Endothelial cell of umbilical vein (primary cell): ENCODE measurements at regions not wholly inside any gene's neighbourhood (a gene's known extent, or its start where the extent isn't known, plus 50 kb on each side); places are given as distances from the start of the nearest gene placed in this dataset.

Experiments
- BruUV-seq: library from RNA; stranded (reverse); fragments of 400-500 nt; replicated peaks from 2 replicates; lab custom pipeline; 2021; lab: Mats Ljungman, UMichigan
- CTCF ChIA-PET: fragments of 300-600, 350-600 bp; sonication (Branson Sonifier 250); formaldehyde crosslinking; loops from one replicate; lab custom pipeline; 2021; ENCODE audit warnings: antibody characterized with exemption, inconsistent platforms; lab: Charles Lee
- POLR2A ChIA-PET: fragments of 300-600, 350-600 bp; sonication (Branson Sonifier 250); formaldehyde crosslinking; loops from one replicate; lab custom pipeline; 2021; ENCODE audit warnings: antibody characterized with exemption, inconsistent platforms; lab: Charles Lee
- DNase-seq: peaks from one replicate; pipeline ENCODE4 v3.0.0-alpha.2; 2011; ENCODE audit warnings: low read depth, low spot score
- FAIRE-seq: peaks from 2 replicates; lab custom pipeline; 2011; peaks lifted over from hg19 to GRCh38; lab: Jason Lieb, UNC
- H2AFZ ChIP-seq: 2 replicates; pipeline ENCODE4 v1.6.0; 2012; ENCODE audit warnings: low read depth, low read length, control low read depth, inconsistent platforms
- H3K27ac ChIP-seq: 2 replicates; pipeline ENCODE4 v1.5.1; 2011; ENCODE audit warnings: low read depth, mild to moderate bottlenecking, control low read depth, low read length, moderate library complexity; ENCODE audit not compliant: insufficient read depth
- H3K27me3 ChIP-seq, 2 experiments: 2 replicates each; pipeline versions ENCODE4 v1.6.0 to v1.6.1; 2011; ENCODE audit warnings: low read length in 2 of 2, mixed read lengths in 1 of 2; ENCODE audit not compliant: control insufficient read depth in 2 of 2, insufficient read depth in 2 of 2
- H3K36me3 ChIP-seq, 2 experiments: 2 replicates in 1 of 2; 3 replicates in 1 of 2; pipeline ENCODE4 v1.5.1; 2011; ENCODE audit warnings: low read length in 2 of 2, mild to moderate bottlenecking in 1 of 2, moderate library complexity in 1 of 2; ENCODE audit not compliant: control insufficient read depth in 2 of 2, insufficient read depth in 2 of 2; ENCODE audit errors: extremely low read depth in 1 of 2
- H3K4me1 ChIP-seq: 3 replicates; pipeline ENCODE4 v1.5.1; 2011; ENCODE audit warnings: mild to moderate bottlenecking, low read length; ENCODE audit not compliant: control insufficient read depth, insufficient read depth; ENCODE audit errors: extremely low read depth
- H3K4me2 ChIP-seq: 2 replicates; pipeline ENCODE4 v1.6.1; 2011; ENCODE audit warnings: low read length, control low read depth, mixed read lengths; ENCODE audit not compliant: insufficient read depth
- H3K4me3 ChIP-seq, 3 experiments: fragments of 200-600 bp in 1 of 3; sonication (generic), shearing (Covaris generic) in 1 of 3; replicated peaks in 1 of 3; 2 replicates each; pipeline ENCODE4 v1.5.1; 2011 to 2016; ENCODE audit warnings: control low read depth in 3 of 3, low read length in 3 of 3, mild to moderate bottlenecking in 2 of 3, inconsistent platforms in 1 of 3, low read depth in 1 of 3, moderate library complexity in 1 of 3; ENCODE audit not compliant: insufficient read depth in 1 of 3
- H3K79me2 ChIP-seq: 2 replicates; pipeline ENCODE4 v1.6.0; 2012; ENCODE audit warnings: low read length, inconsistent platforms; ENCODE audit not compliant: control insufficient read depth, insufficient read depth
- H3K9ac ChIP-seq: replicated peaks from 2 replicates; pipeline ENCODE3; 2011; ENCODE audit warnings: low read length, control low read depth; ENCODE audit not compliant: insufficient read depth; ENCODE audit errors: extremely low read depth
- H3K9me1 ChIP-seq: replicated peaks from 3 replicates; pipeline ENCODE4 v1.6.0; 2011; ENCODE audit warnings: mild to moderate bottlenecking, low read length; ENCODE audit not compliant: control insufficient read depth, insufficient read depth; ENCODE audit errors: extremely low read depth
- H3K9me3 ChIP-seq: replicated peaks from 2 replicates; pipeline ENCODE4 v1.5.1; 2012; ENCODE audit warnings: low read length, inconsistent platforms; ENCODE audit not compliant: control insufficient read depth, insufficient read depth
- H4K20me1 ChIP-seq: replicated peaks from 2 replicates; pipeline ENCODE3; 2011; ENCODE audit warnings: mild to moderate bottlenecking, low read length; ENCODE audit not compliant: control insufficient read depth, insufficient read depth; ENCODE audit errors: extremely low read depth
- EZH2 ChIP-seq: IDR thresholded peaks from 2 replicates; pipeline ENCODE4 v1.6.1; 2012; ENCODE audit warnings: borderline replicate concordance, low read depth, mild to moderate bottlenecking, moderate library complexity, low read length, inconsistent platforms; ENCODE audit not compliant: severe bottlenecking
- FOS ChIP-seq: IDR thresholded peaks from 2 replicates; pipeline ENCODE4 v1.6.1; 2011; ENCODE audit warnings: mild to moderate bottlenecking, low read length, moderate library complexity, borderline replicate concordance; ENCODE audit not compliant: insufficient read depth
- GATA2 ChIP-seq: IDR thresholded peaks from 2 replicates; pipeline ENCODE4 v1.7.0; 2011; ENCODE audit warnings: low read depth, mild to moderate bottlenecking, moderate library complexity, mixed read lengths, low read length; ENCODE audit not compliant: insufficient read length, insufficient read depth
- JUN ChIP-seq: IDR thresholded peaks from 2 replicates; pipeline ENCODE4 v1.6.1; 2011; ENCODE audit warnings: borderline replicate concordance, low read depth; ENCODE audit not compliant: insufficient read length, insufficient read depth
- MYC ChIP-seq: IDR thresholded peaks from one replicate; pipeline ENCODE4 v1.6.1; 2011; ENCODE audit warnings: mild to moderate bottlenecking, low read depth, low read length
- POLR2A ChIP-seq: IDR thresholded peaks from 2 replicates; pipeline ENCODE4 v1.6.1; 2012; ENCODE audit warnings: low read depth, mild to moderate bottlenecking, control low read depth, low read length
- POLR2AphosphoS5 ChIP-seq: IDR thresholded peaks from 2 replicates; pipeline ENCODE4 v1.6.1; 2012; ENCODE audit warnings: low read depth, mild to moderate bottlenecking, control low read depth, low read length, moderate library complexity; ENCODE audit not compliant: insufficient read depth
- dilution Hi-C: fragments of 300-500 bp; cut with MboI; formaldehyde crosslinking; loops from one replicate; pipeline ENCODE4 v1.15.0; 2019; ENCODE audit warnings: low sequenced_read_pairs; ENCODE audit not compliant: extremely low pct_ligation_motif_present
- intact Hi-C: fragments of 100-400 bp; cut with micrococcal nuclease; formaldehyde crosslinking; loops from one replicate; pipeline ENCODE4 v1.10.0; 2022
- TF ChIP-seq, protein P1 (sequence below): IDR thresholded peaks from 2 replicates; pipeline ENCODE4 v1.6.1; 2011; ENCODE audit not compliant: insufficient read depth, insufficient read length
- TF ChIP-seq, protein P2 (sequence below), 2 donors: IDR thresholded peaks; 1 replicate in 1 of 2; 2 replicates in 1 of 2; pipeline ENCODE4 v1.5.1; 2011; ENCODE audit warnings: low read length in 2 of 2, mild to moderate bottlenecking in 2 of 2, moderate library complexity in 2 of 2, control low read depth in 1 of 2, inconsistent platforms in 1 of 2, low read depth in 1 of 2; ENCODE audit not compliant: insufficient read depth in 1 of 2; ENCODE audit errors: extremely low read depth in 1 of 2

DNA sequence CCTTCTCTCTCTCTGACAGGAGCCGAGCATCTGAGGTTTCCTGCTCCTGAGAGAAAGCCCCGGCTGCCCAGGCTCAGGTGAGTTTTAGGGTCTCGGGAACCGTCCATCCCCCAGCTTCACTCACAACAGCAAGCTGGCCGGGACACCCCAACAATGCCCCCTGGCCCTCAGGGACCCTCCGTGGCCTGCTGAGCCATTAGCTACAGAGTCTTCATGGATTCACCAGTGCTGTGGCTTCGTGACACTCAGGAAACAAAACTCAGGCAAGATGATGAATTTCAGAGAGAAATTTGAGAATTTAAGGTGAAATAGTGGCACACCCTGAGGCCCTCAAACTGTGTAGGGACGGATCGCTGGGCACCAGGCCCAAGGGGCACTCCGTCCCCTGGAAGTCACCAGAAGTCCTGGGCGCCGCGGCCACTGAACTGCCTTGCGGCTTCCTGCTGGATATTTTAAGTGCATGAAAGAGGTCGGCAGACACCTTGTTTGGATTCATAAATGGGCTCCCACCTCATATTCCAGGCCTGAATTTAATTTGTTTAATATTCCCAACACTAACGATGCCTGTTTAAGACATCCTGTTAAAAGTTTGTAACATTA lies 368.3 kb upstream of the SALL3 start:
- dilution Hi-C loops (no loop called here), intact Hi-C loops (no loop called here)
- Histone ChIP-seq H3K27ac (no peak overlapping the region), H3K4me3 (no peak overlapping the region), H3K79me2 (no peaks in the 10 kb centered on the region), H3K36me3 (no peaks in the 10 kb centered on the region), H3K9ac (no peak overlapping the region), H3K4me2 (no peak overlapping the region), H3K9me3 (peaks cover 6% of the 10 kb centered on the region), H2AFZ (no peak overlapping the region), H3K27me3 (no peaks in the 10 kb centered on the region), H4K20me1 (no peaks in the 10 kb centered on the region), H3K9me1 (no peaks in the 10 kb centered on the region), H3K4me1 (no peaks in the 10 kb centered on the region)
- no peak for TF ChIP-seq EZH2
- no peak for TF ChIP-seq GATA2
- TF ChIP-seq MYC = no peak
- TF ChIP-seq POLR2A = no peak
- TF ChIP-seq, protein P1, sequence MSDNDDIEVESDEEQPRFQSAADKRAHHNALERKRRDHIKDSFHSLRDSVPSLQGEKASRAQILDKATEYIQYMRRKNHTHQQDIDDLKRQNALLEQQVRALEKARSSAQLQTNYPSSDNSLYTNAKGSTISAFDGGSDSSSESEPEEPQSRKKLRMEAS = no peak
- no peak for TF ChIP-seq FOS
- TF ChIP-seq, protein P2, sequence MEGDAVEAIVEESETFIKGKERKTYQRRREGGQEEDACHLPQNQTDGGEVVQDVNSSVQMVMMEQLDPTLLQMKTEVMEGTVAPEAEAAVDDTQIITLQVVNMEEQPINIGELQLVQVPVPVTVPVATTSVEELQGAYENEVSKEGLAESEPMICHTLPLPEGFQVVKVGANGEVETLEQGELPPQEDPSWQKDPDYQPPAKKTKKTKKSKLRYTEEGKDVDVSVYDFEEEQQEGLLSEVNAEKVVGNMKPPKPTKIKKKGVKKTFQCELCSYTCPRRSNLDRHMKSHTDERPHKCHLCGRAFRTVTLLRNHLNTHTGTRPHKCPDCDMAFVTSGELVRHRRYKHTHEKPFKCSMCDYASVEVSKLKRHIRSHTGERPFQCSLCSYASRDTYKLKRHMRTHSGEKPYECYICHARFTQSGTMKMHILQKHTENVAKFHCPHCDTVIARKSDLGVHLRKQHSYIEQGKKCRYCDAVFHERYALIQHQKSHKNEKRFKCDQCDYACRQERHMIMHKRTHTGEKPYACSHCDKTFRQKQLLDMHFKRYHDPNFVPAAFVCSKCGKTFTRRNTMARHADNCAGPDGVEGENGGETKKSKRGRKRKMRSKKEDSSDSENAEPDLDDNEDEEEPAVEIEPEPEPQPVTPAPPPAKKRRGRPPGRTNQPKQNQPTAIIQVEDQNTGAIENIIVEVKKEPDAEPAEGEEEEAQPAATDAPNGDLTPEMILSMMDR (IDR thresholded peaks at IDR 0.05; ENCODE audit: extremely low read depth in 1 of 2, insufficient read depth in 1 of 2, low read depth in 1 of 2, low read length in 2 of 2) = no peak
- TF ChIP-seq JUN = no peak
- no peak for TF ChIP-seq POLR2AphosphoS5
- BruUV-seq = no TSS peak
- ChIA-PET CTCF (no interaction called here), POLR2A (no interaction called here)
- FAIRE-seq (no peak), DNase-seq (no peak)
